Effector memory CD8-positive, alpha-beta T cell (primary cell): ENCODE measurements at regions not wholly inside any gene's neighbourhood (a gene's known extent, or its start where the extent isn't known, plus 50 kb on each side); places are given as distances from the start of the nearest gene placed in this dataset.

Experiments used
- ATAC-seq: fragments of 150-1000 bp; cut with Tn5 transposase; replicated peaks from 2 replicates; pipeline ENCODE4 v1.10.0; 2021; ENCODE audit warnings: mild to moderate bottlenecking, moderate library complexity
- DNase-seq, 3 experiments: peaks; one replicate each; pipeline ENCODE4 v3.0.0; 2021
- H3K27ac Mint-ChIP-seq, 2 donors: one replicate each; pipeline ENCODE4 v1.8.0; 2022; ENCODE audit warnings: mild to moderate bottlenecking in 2 of 2, mixed read lengths in 2 of 2, moderate library complexity in 2 of 2
- H3K27me3 Mint-ChIP-seq, 2 donors: one replicate each; pipeline ENCODE4 v1.8.0; 2022; ENCODE audit warnings: mixed read lengths in 2 of 2
- H3K36me3 Mint-ChIP-seq: one replicate; pipeline ENCODE4 v1.8.0; 2022; ENCODE audit warnings: mild to moderate bottlenecking, moderate library complexity, mixed read lengths; ENCODE audit not compliant: insufficient read depth
- H3K4me1 Mint-ChIP-seq, 2 donors: one replicate each; pipeline ENCODE4 v1.8.0; 2022; ENCODE audit warnings: low read depth in 2 of 2, mixed read lengths in 2 of 2
- H3K4me3 Mint-ChIP-seq, 2 donors: one replicate each; pipeline ENCODE4 v1.8.0; 2022; ENCODE audit warnings: mild to moderate bottlenecking in 2 of 2, mixed read lengths in 2 of 2, moderate library complexity in 2 of 2
- H3K9me3 Mint-ChIP-seq, 2 donors: one replicate each; pipeline ENCODE4 v1.8.0; 2022; ENCODE audit warnings: mixed read lengths in 2 of 2

DNA sequence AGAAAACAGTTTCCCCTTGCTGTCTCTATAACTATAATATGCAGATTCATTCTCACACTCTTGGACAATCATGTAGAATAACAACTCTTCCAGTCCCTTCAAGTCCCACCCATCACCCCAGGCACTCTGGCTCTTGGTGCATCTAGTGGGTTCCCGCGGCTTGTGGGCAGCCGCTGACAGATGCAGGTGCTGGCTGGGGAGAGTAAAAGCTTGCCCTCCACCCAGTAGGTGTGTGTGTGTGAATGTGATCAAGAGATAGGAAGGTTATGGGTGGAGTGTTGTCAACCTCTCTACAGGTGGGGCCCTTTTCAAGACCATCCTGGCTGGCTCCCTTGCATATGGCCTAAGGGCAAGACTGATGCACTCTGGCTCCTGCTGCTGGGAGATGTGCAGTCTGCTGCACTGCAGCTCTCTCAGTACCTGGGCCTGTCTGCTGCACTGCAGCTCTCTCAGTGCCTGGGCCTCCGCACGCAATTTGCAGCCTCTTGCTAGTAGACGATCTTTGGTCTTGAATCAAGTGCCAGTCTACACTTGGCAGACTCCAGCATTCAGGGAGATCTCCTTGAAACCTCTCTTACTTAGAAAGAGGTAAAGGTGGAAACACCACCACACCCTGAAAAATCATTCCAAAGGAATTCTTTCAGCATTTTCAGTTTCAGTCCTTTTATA is 189.7 kb upstream of the GDNF start:
- Mint-ChIP-seq H3K9me3 (peaks cover 6 to 7% of the 10 kb centered on the region in 2 donors), H3K4me1 (no peaks in the 10 kb centered on the region), H3K27ac (no peak overlapping the region), H3K36me3 (no peaks in the 10 kb centered on the region), H3K4me3 (no peak overlapping the region), H3K27me3 (peaks cover 0 to 7% of the 10 kb centered on the region in 2 donors)
- no peak for DNase-seq
- no peak for ATAC-seq

- Mint-ChIP-seq H3K27me3 (no peaks in the 10 kb centered on the region), H3K4me1 (no peaks in the 10 kb centered on the region), H3K36me3 (peaks cover 3% of the 10 kb centered on the region), H3K4me3 (no peak overlapping the region), H3K9me3 (peaks cover 0 to 3% of the 10 kb centered on the region in 2 donors), H3K27ac (no peak overlapping the region)
- DNase-seq (no peak), ATAC-seq (no peak)
Measured at GRCh38 chr5:38023799-38024198, 184.0 kb upstream of the GDNF start.

- Mint-ChIP-seq H3K4me1 (no peaks in the 10 kb centered on the region), H3K9me3 (peaks cover 0 to 3% of the 10 kb centered on the region in 2 donors), H3K27ac (no peak overlapping the region), H3K27me3 (no peaks in the 10 kb centered on the region), H3K4me3 (no peak overlapping the region), H3K36me3 (peaks cover 3% of the 10 kb centered on the region)
- DNase-seq (no peak), ATAC-seq (no peak)
Measured at GRCh38 chr5:38023371-38023770, 183.5 kb upstream of the GDNF start.

DNA sequence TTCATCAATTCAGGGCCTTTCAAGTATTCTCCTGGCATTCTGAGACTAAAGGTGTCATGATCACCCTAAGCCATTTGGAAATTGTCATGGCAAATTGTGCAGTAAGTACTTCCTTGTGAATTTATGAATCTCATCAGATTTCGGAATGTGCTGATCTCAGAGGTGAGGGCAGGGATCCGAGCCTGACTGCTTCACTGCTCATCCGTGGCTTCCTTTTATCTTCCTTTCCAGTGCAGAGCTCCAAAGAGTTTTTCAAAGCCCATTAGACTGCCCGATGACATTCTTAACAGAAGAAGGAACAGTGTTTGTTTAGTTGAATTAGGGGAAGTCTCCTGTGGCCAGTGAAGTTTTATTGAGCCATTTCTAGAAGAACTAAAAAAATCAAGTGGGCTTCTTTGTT is 182.8 kb upstream of the GDNF start:
- Mint-ChIP-seq H3K27ac (no peak overlapping the region), H3K4me3 (no peak overlapping the region), H3K4me1 (no peaks in the 10 kb centered on the region), H3K9me3 (peaks cover 0 to 3% of the 10 kb centered on the region in 2 donors), H3K36me3 (peaks cover 3% of the 10 kb centered on the region), H3K27me3 (no peaks in the 10 kb centered on the region)
- DNase-seq = no peak
- no peak for ATAC-seq

GRCh38 chr5:38018016-38018415 is 178.2 kb upstream of the GDNF start:
- H3K36me3 Mint-ChIP-seq = peaks cover 3% of the 10 kb centered on the region

DNA sequence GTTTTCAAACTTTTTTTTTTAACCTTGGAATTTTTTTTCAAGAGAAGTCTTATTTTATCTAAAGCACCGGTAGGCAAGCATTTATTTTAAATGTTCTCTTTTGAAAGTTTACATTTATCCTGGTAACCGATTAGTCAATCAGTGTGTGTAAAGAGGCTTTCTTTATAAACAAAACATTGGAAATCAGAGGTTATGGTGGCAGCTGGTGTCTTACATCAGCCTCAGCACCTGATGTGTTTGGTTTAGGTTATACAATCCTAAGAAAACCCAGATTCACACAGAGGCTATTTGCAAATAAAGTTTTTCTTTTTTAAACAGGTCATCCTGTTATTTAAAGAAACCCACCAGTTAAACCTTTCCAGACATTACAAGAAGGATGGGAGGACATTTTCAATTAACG is 173.3 kb upstream of the GDNF start:
- Mint-ChIP-seq H3K9me3 (no peaks in the 10 kb centered on the region), H3K27me3 (no peaks in the 10 kb centered on the region), H3K27ac (no peak overlapping the region), H3K4me3 (no peak overlapping the region), H3K36me3 (no peaks in the 10 kb centered on the region), H3K4me1 (no peaks in the 10 kb centered on the region)
- no peak for ATAC-seq
- DNase-seq = no peak

More at GRCh38 chr5:38018016-38018415, 178.2 kb upstream of the GDNF start:
- no peak overlapping the region for H3K27ac Mint-ChIP-seq
- H3K27me3 Mint-ChIP-seq = no peaks in the 10 kb centered on the region
- H3K4me1 Mint-ChIP-seq = no peaks in the 10 kb centered on the region
- DNase-seq (no peak), ATAC-seq (no peak)
- H3K4me3 Mint-ChIP-seq = no peak overlapping the region
- peaks cover 0 to 3% of the 10 kb centered on the region in 2 donors for H3K9me3 Mint-ChIP-seq

- ATAC-seq = no peak
- H3K9me3 Mint-ChIP-seq = no peaks in the 10 kb centered on the region
- no peak overlapping the region for H3K27ac Mint-ChIP-seq
- H3K4me1 Mint-ChIP-seq = no peaks in the 10 kb centered on the region
- no peak overlapping the region for H3K4me3 Mint-ChIP-seq
- no peaks in the 10 kb centered on the region for H3K36me3 Mint-ChIP-seq
- no peaks in the 10 kb centered on the region for H3K27me3 Mint-ChIP-seq
- no peak for DNase-seq
Measured at GRCh38 chr5:38011668-38012188, 171.9 kb upstream of the GDNF start.

GRCh38 chr5:38009749-38010358 is 170.0 kb upstream of the GDNF start:
- Mint-ChIP-seq H3K9me3 (peaks cover 0 to 3% of the 10 kb centered on the region in 2 donors), H3K27ac (no peak overlapping the region), H3K27me3 (no peaks in the 10 kb centered on the region), H3K4me3 (no peak overlapping the region), H3K4me1 (no peaks in the 10 kb centered on the region), H3K36me3 (no peaks in the 10 kb centered on the region)
- DNase-seq (no peak), ATAC-seq (no peak)

DNA sequence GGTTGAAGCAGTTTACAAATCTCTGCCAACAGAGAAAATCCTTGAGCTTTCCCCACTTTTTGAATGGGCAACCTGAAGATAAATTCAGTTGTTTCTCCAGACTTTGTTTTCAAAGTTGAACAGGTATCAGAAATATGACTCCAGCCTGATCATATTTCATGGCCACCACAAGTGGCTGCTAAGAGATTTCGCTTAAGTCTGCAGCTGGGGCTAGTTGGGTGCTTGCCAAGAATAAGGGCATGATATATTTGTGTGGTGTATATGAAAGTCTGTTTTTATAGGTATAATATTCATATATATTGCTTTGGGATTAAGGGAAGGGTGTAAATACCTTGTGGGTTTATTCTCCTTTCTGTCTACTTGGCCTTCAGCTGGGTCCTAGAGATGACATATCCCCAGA is 168.4 kb upstream of the GDNF start:
- H3K9me3 Mint-ChIP-seq = peaks cover 0 to 3% of the 10 kb centered on the region in 2 donors
- DNase-seq (no peak), ATAC-seq (no peak)
- H3K4me3 Mint-ChIP-seq = no peak overlapping the region
- no peak overlapping the region for H3K27ac Mint-ChIP-seq
- H3K36me3 Mint-ChIP-seq = no peaks in the 10 kb centered on the region
- H3K27me3 Mint-ChIP-seq = no peaks in the 10 kb centered on the region
- H3K4me1 Mint-ChIP-seq = no peaks in the 10 kb centered on the region

GRCh38 chr5:37999593-37999992 is 159.8 kb upstream of the GDNF start:
- no peaks in the 10 kb centered on the region for H3K36me3 Mint-ChIP-seq
- DNase-seq (no peak), ATAC-seq (no peak)
- no peak overlapping the region for H3K4me3 Mint-ChIP-seq
- no peaks in the 10 kb centered on the region for H3K4me1 Mint-ChIP-seq
- peaks cover 3 to 16% of the 10 kb centered on the region in 2 donors for H3K9me3 Mint-ChIP-seq
- no peaks in the 10 kb centered on the region for H3K27me3 Mint-ChIP-seq
- H3K27ac Mint-ChIP-seq = no peak overlapping the region

- H3K9me3 Mint-ChIP-seq = peaks cover 4 to 16% of the 10 kb centered on the region in 2 donors
Measured at GRCh38 chr5:37996918-37997317, 157.1 kb upstream of the GDNF start.

DNA sequence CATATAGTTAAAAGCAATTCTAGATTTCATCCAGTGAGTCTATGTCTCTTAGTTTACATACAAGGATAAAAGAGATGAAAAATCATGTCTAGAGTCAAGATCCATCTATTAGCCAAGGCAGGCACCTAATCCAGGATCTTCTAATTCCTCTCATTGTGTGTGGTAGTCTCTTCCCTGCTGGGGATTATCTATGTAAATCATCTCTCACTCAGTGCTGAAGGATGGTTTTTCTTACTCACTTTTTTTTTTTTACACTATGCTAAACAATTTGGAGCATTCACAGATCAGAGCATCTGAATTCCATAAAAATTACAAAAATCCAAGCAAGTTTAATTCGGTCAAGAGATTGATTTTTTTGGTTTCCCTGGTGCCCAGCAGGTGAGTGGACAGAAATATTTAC is 154.9 kb upstream of the GDNF start:
- no peak for ATAC-seq
- Mint-ChIP-seq H3K27ac (no peak overlapping the region), H3K27me3 (no peaks in the 10 kb centered on the region), H3K36me3 (no peaks in the 10 kb centered on the region), H3K9me3 (peaks cover 8 to 16% of the 10 kb centered on the region in 2 donors), H3K4me3 (no peak overlapping the region), H3K4me1 (no peaks in the 10 kb centered on the region)
- DNase-seq = no peak

More at GRCh38 chr5:37996918-37997317, 157.1 kb upstream of the GDNF start:
- DNase-seq (no peak), ATAC-seq (no peak)
- H3K4me3 Mint-ChIP-seq = no peak overlapping the region
- no peaks in the 10 kb centered on the region for H3K36me3 Mint-ChIP-seq
- no peaks in the 10 kb centered on the region for H3K27me3 Mint-ChIP-seq
- no peak overlapping the region for H3K27ac Mint-ChIP-seq
- no peaks in the 10 kb centered on the region for H3K4me1 Mint-ChIP-seq

DNA sequence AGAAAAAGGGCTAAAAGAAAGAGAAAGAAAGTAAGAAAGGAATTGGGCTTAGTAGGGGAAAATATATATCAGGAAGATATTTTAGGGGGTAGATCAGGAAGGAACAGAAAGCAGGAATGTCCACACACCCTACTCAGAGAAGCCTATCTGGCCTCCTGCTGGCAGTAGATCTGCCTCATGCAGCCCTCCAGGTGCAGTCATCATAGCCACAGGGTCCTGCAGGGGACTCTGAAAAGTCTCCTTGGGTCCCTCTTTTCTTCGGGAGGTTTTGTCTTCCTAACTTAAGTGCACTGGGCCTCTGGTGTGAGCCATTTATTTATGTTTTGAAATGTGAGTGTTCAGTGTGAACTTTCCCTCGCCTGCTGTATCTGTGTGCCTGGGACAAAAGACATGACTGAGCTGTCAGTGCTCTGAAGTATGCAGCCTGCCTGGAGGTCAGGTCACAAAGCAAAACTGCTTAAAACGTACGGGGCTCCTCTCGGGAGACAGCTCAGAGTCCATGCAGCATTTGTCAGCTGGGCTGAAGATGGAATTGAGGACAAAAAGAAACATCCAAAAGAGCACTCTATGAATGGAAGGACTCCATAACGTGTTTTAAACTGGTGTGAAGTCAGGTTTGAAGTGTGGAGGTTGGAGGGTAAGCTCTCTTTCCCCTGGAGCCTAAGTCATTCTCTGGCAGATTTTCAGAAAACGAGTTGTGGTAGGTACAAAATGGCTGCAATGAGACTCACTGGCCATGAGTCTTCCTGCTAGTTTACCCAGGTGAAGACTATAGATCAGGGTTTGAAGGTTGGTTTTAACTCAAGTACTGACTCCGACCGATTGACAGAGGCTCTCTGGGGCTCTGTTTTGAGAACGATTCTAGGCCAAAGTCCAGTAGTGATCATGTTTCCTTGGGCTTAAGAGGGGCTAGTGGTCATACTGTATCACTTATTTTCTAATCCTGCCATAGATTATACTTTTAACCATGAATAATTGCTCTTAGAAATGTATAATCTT is 151.8 kb upstream of the GDNF start:
- H3K27ac Mint-ChIP-seq = no peak overlapping the region
- no peaks in the 10 kb centered on the region for H3K36me3 Mint-ChIP-seq
- DNase-seq = no peak
- H3K9me3 Mint-ChIP-seq = peaks cover 0 to 5% of the 10 kb centered on the region in 2 donors
- no peaks in the 10 kb centered on the region for H3K4me1 Mint-ChIP-seq
- H3K27me3 Mint-ChIP-seq = no peaks in the 10 kb centered on the region
- no peak for ATAC-seq
- H3K4me3 Mint-ChIP-seq = no peak overlapping the region
